Medulla oblongata (tissue), 1 donor: ENCODE measurements at regions not wholly inside any gene's neighbourhood (a gene's known extent, or its start where the extent isn't known, plus 50 kb on each side); places are given as distances from the start of the nearest gene placed in this dataset.
"Not testable (repeated sequence)": the region's sequence is repeated elsewhere in the genome, so short reads cannot be mapped to it uniquely, and the experiment has no call there.

Source experiments
- DNase-seq: peaks from one replicate; pipeline ENCODE4 v3.0.0-alpha.2; 2015; ENCODE audit errors: extremely low spot score

DNA sequence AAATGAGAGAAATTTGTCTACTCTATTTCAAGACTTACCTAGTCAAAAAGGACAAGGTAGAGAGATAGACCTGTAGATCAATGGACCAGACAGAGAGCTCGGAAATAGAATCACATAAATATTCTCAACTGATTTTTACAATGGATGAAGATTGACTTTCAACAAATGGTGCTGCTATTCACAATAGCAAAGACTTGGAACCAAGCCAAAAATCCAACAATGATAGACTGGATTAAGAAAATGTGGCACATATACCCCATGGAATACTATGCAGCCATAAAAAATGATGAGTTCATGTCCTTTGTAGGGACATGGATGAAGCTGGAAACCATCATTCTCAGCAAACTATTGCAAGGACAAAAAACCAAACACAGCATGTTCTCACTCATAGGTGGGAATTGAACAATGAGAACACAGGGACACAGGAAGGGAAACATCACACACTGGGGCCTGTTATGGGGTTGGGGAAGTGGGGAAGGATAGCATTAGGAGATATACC lies 1128.2 kb downstream of the UQCRFS1 start:
- not testable (repeated sequence) for DNase-seq

DNA sequence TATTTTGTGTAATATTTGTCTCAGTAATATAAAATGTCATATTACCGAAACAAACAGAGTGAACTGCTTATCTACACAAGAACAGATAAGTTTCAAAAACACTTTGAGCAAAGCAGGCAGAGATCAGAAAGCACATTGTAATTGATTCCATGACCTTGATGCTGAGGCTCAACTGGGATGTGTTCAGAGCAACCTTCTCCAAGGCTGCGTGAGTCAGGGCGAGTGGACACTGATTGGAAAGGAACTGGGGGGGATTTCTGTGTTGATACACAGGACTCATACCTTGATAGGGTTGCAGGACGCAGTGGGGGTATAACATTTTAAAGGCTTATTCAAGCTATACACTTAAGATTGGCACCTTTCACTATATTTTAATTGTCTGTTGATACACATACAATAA lies 1136.3 kb downstream of the UQCRFS1 start:
- DNase-seq: no peak

DNA sequence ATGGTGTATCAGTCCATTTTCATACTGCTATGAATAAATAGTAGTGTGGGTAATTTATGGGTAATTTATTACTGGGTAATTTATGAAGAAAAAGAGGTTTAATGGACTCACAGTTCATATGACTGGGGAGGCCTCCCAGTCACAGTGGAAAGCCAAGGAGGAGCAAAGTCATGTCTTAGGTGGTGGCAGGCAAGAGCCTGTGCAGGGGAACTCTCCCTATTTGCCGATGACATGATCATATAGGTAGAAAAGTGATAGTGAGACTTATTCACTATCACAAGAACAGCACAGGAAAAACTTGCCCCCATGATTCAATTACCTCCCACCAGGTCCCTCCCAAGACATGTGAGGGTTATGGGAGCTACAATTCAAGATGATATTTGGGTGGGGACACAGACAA lies 1137.7 kb downstream of the UQCRFS1 start:
- no peak for DNase-seq

DNA sequence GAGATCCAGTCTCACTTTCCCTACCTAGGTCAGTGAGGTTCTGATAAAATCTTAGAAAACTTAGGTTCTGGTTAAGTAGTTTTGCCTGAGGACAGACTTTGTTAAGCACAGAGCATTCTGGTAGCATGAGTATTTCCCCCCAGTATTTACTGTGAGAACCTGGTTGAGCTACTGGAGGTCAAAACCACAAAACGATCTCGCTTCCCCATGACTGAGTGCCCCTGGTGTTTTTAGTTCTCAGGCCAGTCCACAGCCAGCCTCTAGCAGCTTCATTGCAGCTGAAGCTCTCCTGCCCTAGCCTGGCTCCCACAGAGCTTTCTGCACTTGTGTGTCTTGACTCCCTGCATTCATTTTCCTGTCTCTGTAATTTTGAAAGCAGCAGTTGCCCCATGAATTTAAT lies 1138.2 kb downstream of the UQCRFS1 start:
- DNase-seq: no peak

DNA sequence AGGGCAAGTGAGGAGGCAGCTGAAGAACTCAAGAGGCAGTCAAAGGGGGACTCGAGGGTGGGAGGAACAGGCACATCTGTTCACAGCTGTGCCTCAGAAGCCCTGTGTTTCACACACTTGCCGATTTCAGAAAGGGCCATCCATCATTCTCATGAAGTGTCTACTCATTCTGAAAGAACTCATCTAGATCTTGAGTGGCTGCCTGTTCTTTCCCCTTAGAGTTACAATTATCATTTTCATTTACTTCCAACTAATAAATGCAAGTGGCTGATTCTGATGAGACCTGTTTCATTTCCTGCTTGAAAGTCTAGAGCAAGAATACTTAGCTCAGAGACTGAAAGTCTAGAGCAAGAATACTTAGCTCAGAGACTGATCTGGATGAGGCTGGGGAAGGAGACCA lies 1145.1 kb downstream of the UQCRFS1 start:
- DNase-seq: no peak

DNA sequence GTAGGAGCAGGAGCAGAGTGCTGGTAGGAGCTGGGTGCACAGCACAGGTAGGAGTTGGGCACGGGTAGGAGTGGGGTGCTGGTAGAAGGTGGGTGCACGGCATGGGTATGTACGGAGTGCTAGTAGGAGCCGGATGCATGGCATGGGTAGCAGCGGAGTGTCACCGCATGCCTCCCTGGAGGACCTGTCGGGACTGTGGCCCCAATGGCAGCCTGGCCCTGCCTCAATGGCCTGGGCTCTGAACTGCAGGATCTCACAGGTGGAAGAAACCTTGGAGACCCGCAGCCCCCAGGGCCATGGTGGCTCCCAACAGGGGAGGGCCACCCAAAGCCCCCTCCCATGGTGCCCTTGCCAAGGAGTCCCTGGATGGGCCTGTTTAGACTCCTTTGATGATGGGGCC lies 1146.0 kb downstream of the UQCRFS1 start:
- no peak for DNase-seq

DNA sequence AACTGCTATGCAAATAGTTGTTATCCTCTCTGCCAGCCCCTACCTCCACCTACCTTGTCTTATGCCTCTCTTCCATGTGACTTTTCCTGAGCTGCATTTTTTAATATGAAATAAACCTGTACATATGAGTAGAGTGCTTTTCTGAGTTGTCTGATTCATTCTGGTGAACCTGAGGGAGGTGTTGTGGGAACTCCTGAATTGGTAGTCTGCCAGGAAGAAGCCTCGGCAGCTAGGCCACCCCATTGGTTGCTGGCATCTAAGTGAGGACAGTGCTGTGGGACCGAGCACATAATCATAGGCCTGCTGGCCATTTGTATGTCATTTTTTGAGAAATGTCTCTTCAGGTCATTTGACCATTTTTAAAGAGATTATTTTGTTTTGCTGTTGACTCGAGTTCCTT lies 1146.8 kb downstream of the UQCRFS1 start:
- DNase-seq: no peak

DNA sequence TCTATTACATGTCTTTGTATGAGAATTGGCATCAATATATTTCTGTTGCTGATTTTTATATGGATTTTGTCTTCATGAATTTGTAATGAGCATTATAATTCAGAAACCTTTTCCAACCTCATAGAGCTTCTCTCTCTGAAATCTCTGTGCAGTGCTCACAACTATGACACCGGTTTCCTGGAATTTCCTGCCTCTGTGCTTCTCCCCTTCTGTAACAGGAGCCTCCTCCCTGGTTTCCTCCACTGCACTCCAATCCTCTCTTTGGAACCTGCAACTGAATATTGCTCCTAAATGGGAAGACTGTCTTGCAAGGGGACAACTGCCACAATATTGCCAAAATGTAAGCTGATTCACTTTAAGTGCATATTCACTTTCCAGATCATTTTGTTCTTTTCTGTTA lies 1147.9 kb downstream of the UQCRFS1 start:
- no peak for DNase-seq

DNA sequence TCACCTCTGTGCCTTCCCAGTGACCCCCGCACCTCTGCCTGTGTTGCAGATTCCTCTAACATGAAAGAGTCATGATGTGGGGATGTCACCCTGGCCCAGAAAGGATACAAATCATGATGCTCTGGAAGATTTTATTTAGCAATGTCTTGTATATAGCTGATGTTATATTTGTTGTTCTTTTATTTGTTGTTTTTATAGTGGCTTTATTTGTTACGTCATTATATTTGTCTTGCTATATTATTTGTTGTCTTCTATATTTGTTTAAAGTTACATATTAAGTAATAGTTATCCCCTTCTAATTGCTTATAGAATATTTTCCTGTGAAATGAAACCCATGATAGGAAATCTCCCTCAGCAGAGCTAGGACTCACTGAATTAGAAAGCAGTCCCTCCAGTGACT lies 1149.2 kb downstream of the UQCRFS1 start:
- no peak for DNase-seq

DNA sequence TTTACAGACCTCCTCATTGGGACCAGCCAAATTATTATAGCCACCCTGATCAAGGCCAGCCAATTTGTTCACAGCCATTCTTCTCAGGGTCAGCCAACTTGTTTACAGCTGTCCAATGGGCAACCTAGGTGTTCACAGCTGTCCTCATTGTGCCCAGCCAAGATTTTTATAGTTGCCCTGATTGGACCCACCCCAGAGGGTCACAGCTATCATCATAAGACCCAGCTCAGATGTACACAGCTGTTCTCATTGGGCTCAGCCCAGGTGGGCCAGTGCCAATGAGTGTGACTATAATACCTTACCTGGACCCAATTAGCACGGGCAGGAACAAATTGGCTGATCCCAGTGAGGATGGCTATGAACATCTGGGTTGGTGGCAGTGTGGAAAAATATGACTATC lies 1151.8 kb downstream of the UQCRFS1 start:
- no peak for DNase-seq

DNA sequence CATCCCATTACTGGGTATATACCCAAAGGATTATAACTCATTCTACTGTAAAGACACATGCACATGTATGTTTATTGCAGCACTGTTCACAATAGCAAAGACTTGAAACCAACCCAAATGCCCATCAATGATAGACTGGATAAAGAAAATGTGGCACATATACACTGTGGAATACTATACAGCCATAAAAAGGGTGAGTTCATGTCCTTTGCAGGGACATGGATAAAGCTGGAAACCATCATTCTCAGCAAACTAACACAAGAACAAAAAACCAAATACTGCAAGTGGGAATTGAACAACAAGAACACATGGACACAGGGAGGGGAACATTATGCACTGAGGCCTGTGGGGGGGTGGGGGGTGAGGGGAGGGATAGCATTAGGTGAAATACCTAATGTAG lies 1155.9 kb downstream of the UQCRFS1 start:
- not testable (repeated sequence) for DNase-seq

DNA sequence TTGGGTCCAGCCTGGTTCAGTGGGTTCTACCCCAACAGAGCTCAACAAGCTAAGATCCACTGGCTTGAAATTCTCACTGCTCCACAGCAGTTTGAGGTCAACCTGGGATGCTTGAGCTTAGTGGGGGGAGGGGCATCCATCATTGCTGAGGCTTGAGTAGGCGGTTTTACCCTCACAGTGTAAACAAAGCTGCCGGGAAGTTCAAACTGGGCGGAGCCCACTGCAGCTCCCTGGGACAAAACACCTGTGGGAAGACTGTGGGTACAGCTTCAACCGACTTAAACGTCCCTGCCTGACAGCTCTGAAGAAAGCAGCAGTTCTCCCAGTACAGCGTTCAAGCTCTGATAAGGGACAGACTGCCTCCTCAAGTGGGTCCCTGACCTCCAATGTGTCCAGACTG lies 1161.9 kb downstream of the UQCRFS1 start:
- DNase-seq: no peak

DNA sequence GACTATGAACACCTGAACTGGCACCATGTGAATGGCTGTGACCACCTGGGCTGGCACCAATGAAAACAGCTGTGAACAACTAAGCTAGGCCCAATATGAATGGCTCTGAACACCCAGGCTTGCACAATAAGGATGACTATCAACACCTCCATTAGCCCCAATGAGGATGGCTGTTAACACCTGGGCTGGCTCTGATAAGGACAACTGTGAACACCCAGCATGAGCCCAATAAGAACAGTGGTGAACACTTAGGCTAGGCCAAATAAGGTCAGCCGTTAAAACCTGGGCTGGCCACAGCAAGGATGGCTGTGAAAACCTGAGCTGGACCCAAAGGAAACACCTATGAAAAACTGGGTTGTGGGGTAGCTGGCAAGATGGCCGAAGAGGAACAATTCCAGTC lies 1163.1 kb downstream of the UQCRFS1 start:
- no peak for DNase-seq

DNA sequence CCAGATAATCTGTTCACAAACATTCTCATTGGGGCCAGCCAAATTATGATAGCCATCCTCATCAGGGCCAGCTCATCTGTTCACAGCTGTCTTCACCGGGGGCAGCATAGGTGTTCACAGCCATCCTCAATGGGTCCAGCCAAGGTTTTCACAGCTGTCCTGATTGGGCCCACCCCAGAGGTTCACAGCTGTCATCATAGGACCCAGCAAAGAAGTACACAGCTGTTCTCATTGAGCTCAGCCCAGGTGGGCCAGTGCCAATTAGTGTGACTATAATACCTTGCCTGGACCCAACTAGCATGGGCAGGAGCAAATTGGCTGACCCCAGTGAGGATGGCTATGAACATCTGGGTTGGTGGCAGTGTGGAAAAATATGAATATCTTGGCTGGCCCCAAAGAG lies 1166.0 kb downstream of the UQCRFS1 start:
- DNase-seq: no peak

DNA sequence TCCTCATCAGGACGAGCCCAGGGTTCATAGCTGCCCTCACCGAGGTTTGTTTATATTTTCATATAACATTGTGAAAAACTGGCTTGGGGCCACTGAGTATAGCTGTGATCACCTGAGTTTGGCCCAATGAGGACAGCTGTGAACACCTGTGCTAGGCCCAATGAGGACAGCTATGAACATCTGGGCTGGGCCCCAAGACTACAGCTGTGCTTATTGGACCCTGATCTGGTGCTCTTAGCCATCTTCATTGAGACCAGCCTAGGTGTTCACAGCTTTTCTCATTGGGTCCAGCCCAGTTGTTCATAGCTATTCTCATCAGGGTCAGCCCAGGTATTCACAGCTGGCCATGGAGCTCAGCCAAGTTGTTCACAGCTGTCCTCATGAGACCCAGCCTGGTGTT lies 1167.3 kb downstream of the UQCRFS1 start:
- DNase-seq: no peak

DNA sequence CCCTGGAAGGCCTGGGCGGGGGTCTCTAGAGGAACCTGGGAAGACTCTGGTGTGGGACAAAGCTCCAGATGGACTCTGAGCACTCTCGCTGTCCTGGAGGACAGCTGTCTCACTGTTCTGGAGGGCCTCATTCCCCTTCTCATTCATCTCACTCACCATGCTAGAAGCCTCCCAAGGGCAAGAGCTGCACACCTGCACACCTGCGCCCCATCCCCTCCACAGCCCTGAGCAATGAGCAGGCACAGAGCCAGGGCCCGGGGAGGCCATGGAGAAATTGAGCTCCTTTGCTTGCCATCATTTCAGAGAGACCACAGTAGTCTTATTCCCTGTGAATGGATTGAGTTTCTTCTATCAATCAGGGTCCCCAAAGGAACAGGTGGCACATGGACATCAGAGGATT lies 1168.5 kb downstream of the UQCRFS1 start:
- no peak for DNase-seq

DNA sequence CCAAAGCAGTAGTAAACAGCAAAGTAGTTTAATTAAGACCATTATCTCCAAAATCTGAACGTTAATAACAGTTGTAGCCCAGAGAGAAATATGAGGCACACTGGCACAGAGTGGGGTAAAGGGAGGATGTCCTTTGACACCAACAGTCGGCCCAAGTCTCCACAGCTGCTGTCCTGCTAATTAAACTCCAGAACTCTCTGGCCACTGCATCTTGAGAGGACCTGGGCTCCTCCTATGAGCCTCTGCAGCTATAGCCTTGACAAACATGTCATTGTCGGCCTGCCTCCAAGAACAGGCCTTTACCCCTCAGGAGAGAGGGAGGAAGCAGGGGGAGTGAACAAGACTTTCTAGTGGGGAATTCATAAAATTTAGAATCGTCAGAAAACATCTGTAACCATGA lies 1170.4 kb downstream of the UQCRFS1 start:
- no peak for DNase-seq

DNA sequence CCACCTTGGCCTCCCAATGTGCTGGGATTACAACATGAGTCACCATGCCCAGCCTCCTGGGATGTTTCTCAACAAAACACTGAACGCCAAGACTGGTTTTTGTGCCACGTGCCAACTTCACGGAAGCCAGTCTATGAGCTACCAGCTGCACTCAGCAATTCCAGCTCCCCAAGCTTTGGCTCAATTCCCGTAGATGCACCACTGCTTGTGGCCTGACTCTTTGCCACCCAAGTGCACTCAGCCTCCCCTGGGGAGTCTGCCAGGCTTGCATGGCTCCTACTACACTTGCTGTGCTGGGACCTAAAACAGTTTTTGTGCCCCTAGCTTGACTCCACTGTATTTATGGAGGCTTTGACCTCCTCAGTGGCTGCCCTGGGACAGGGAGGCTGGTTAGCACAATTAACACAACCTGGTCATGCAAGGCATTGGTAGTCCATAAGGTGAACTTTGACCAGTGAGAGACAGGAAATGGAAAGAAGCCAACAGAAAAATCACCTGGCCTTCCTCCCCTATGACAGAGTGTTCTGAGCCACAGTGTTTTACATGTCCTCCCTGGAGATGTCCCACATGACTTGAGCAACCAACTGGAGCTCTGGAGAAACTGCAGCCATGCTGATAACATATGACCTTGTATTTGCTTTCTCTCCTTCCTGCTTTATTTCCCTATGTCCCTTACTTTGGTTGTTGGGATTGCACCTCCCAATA lies 1173.1 kb downstream of the UQCRFS1 start:
- DNase-seq: no peak

DNA sequence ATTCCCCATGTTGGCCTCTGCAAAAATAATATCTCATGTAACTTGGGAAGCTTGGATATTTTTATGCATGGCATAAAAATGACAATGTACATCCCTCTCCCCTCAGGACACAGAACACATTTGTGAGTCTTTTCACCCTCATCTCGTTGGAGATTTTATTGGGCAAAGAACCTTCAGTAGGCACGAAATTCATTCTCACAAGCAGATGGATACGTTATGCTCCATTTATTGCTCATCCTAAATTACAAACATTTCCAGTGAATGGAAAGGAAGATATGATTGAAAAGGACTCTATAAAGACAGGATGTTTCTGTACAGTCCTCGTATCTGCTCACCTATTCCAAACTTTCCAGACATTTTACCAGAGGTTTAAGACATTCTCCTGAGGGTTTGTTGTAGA lies 1175.8 kb downstream of the UQCRFS1 start:
- DNase-seq: no peak

DNA sequence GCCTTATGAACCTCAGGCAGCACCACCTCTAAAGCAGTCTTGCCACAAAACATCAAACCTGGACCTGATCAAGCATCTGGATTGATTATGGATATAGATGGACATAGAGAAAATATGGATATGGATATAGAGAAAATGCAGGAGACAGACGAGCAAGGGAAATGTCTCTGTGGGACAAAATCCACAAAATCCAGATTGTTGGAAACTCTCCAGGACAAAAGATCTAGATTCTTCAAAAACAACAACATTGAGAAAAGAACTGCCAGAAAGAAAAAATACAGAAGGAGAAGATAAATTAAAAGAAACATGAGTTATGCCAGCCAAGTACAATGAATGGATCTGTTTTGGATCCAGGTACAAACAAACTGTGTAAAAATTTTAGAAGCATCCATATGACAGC lies 1176.5 kb downstream of the UQCRFS1 start:
- DNase-seq: no peak

DNA sequence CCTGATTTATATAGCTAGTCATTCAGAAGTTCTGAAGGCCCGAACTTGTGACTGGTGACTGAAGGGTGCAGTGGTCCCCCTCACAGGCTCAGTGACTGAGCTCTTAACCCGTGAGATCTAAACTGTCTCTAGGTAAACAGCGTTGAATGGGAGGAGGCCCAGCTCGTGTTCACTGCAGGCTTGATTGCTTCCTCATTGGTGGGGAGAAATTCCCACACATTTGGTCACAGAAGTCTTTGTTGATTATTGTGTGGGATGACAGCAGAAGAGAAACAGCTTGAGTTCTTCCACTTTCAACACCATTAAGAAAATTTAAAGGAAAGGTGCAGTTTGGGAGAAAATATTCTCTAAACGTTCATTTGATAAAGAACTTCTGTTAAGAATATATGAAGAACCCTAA lies 1178.0 kb downstream of the UQCRFS1 start:
- DNase-seq: no peak

DNA sequence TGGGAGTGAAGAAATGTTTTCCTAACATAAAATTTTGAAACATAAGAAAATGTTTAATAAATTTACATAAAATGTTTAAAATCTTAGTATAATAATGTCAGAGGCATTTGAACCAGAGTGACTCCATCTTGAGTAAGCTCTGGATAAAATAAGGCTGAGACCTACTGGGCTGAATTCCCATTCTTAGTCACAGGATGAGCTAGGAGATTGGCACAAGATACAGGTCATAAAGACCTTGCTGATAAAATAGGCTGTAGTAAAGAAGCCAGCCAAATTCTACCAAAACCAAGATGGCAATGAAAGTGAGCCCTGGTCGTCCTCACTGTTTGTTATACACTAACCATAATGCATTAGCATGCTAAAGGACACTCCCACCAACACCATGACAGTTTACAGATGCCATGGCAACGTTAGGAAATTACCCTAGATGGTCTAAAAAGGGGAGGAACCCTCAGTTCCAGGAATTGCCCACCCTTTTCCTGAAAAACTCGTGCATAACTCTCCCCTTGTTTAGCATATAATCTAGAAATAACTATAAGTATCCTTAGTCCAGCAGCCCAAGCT lies 1184.0 kb downstream of the UQCRFS1 start:
- no peak for DNase-seq

DNA sequence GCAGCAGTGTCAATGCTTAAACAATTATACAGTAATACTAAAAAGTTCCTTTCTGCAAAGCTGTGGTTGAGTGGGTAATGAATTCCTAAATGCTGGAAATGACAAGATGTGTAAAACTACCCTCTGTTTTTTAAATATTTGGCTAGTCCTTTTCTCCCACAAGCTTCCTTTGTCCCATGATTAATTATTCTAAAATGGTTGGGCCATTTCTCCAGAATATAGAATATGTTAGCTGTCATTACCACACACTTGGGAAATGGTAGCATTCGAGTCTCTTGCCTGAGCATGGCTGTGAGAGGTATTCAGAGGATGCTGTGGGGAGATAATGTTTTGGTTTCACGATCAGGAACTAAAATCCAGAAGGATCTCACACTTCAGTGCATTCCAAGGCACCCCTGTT lies 1185.8 kb downstream of the UQCRFS1 start:
- DNase-seq: no peak

DNA sequence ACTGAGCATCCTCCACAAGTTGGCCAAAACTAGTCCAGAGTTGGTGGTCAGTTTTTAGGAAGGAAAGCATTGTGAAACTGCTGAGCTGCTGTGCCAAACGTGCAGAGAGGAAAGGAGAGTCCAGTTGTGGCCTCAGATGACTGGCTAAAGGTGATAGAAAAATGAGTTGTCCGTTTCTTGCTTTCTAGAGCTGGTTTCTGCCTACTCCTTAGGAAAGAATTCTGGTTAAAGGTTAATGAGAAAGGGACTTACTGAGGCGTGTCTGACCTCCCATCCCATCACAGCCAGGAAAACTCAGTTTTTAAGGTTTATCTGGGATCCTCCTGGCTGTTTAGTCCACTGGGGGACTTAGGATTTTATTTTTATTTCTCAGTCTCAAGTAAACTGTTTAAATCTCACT lies 1186.3 kb downstream of the UQCRFS1 start:
- no peak for DNase-seq
